ENCODE measurements at regions not wholly inside any gene's neighbourhood (a gene's known extent, or its start where the extent isn't known, plus 50 kb on each side); places are given as distances from the start of the nearest gene placed in this dataset.

- no peak for DNase-seq (ENCODE audit: low read depth)
- H3K4me3 ChIP-seq (replicated peaks; ENCODE audit: low read depth, low read length): no peak overlapping the region
- TF ChIP-seq, protein P1, sequence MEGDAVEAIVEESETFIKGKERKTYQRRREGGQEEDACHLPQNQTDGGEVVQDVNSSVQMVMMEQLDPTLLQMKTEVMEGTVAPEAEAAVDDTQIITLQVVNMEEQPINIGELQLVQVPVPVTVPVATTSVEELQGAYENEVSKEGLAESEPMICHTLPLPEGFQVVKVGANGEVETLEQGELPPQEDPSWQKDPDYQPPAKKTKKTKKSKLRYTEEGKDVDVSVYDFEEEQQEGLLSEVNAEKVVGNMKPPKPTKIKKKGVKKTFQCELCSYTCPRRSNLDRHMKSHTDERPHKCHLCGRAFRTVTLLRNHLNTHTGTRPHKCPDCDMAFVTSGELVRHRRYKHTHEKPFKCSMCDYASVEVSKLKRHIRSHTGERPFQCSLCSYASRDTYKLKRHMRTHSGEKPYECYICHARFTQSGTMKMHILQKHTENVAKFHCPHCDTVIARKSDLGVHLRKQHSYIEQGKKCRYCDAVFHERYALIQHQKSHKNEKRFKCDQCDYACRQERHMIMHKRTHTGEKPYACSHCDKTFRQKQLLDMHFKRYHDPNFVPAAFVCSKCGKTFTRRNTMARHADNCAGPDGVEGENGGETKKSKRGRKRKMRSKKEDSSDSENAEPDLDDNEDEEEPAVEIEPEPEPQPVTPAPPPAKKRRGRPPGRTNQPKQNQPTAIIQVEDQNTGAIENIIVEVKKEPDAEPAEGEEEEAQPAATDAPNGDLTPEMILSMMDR (IDR thresholded peaks at IDR 0.05; ENCODE audit: low read length, missing control alignments): no peak
These were observed 943.3 kb upstream of the KCND2 start for GRCh38 chr7:119329715-119330114.

- no peak overlapping the region for H3K4me3 ChIP-seq (replicated peaks; ENCODE audit: low read depth, low read length)
- TF ChIP-seq, protein P1 (IDR thresholded peaks at IDR 0.05; ENCODE audit: low read length, missing control alignments): no peak
- DNase-seq (ENCODE audit: low read depth): no peak
These were observed 937.6 kb upstream of the KCND2 start for GRCh38 chr7:119335405-119335804.

DNA sequence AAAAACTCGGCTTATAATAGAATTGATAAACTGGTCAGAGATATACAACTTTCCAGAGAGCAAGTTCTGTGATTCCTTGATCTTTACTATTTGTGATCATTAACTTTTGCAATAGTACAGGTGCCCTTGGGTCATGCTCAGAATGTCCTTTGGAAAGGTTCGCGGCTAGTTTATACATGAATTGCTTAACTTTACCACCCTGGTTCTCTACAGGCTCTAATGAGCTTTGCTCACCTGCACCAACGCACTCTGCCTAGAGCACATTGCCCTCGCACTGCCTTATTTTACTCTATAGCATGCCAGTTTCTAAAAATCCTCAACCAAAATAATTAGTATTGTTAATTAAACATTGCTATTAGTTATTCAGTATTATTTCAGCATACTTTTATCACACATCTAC is 931.2 kb upstream of the KCND2 start:
- TF ChIP-seq, protein P1 (IDR thresholded peaks at IDR 0.05; ENCODE audit: low read length, missing control alignments): no peak
- no peak for DNase-seq (ENCODE audit: low read depth)

GRCh38 chr7:119343289-119343688 is 929.7 kb upstream of the KCND2 start:
- no peak overlapping the region for H3K4me3 ChIP-seq (replicated peaks; ENCODE audit: low read depth, low read length)
- TF ChIP-seq, protein P1 (IDR thresholded peaks at IDR 0.05; ENCODE audit: low read length, missing control alignments): no peak
- no peak for DNase-seq (ENCODE audit: low read depth)

More for the DNA sequence above, 931.2 kb upstream of the KCND2 start:
- H3K4me3 ChIP-seq (replicated peaks; ENCODE audit: low read depth, low read length): no peak overlapping the region

DNA sequence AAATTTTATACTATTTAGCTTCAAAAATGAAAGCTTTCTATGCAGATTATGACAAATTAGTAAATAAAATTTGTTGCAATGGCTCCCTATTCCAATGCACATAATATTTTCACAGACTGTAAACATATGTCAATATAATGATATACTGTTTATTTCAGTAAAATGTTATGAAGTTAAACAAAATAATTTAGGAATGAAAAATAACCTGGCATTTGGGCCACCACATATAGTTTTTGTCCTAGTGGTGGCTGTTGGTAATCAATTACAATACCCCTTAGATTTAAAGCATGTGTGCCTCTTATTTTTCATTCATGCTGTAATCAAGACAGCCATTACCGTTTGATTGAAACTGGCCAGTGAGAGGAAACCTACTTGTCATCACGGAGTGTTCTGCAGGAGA is 928.5 kb upstream of the KCND2 start:
- DNase-seq (ENCODE audit: low read depth): no peak
- H3K4me3 ChIP-seq (replicated peaks; ENCODE audit: low read depth, low read length): no peak overlapping the region
- TF ChIP-seq, protein P1 (IDR thresholded peaks at IDR 0.05; ENCODE audit: low read length, missing control alignments): no peak

GRCh38 chr7:119348491-119348890 is 924.5 kb upstream of the KCND2 start:
- no peak for DNase-seq (ENCODE audit: low read depth)
- TF ChIP-seq, protein P1 (IDR thresholded peaks at IDR 0.05; ENCODE audit: low read length, missing control alignments): no peak
- H3K4me3 ChIP-seq (replicated peaks; ENCODE audit: low read depth, low read length): no peak overlapping the region

- DNase-seq (ENCODE audit: low read depth): no peak
- H3K4me3 ChIP-seq (replicated peaks; ENCODE audit: low read depth, low read length): no peak overlapping the region
- TF ChIP-seq, protein P1 (IDR thresholded peaks at IDR 0.05; ENCODE audit: low read length, missing control alignments): no peak
These were observed 922.6 kb upstream of the KCND2 start for GRCh38 chr7:119350334-119350733.
